Activated gamma-delta T cell treated with anti-CD3 and anti-CD28 coated beads, Interleukin-2, amount 50 U/mL, for 16 hours (primary cell): ENCODE measurements at regions not wholly inside any gene's neighbourhood (a gene's known extent, or its start where the extent isn't known, plus 50 kb on each side); places are given as distances from the start of the nearest gene placed in this dataset.
"Not testable (repeated sequence)": the region's sequence is repeated elsewhere in the genome, so short reads cannot be mapped to it uniquely, and the experiment has no call there.

Experiments used
- DNase-seq: peaks from one replicate; pipeline ENCODE4 v3.0.0-alpha.2; 2020; ENCODE audit warnings: low read depth

GRCh38 chr6:9192405-9192909 is 757.1 kb upstream of the SLC35B3 start:
- no peak for DNase-seq

- no peak for DNase-seq
Observed at GRCh38 chr6:9186148-9186547, 750.8 kb upstream of the SLC35B3 start.

GRCh38 chr6:9178071-9178470 is 742.7 kb upstream of the SLC35B3 start:
- DNase-seq: no peak

- no peak for DNase-seq
Observed at GRCh38 chr6:9173229-9173628, 737.9 kb upstream of the SLC35B3 start.

- no peak for DNase-seq
Observed at GRCh38 chr6:9172096-9172495, 736.8 kb upstream of the SLC35B3 start.

GRCh38 chr6:9168669-9169068 is 733.3 kb upstream of the SLC35B3 start:
- DNase-seq: no peak

GRCh38 chr6:9161731-9162130 is 726.4 kb upstream of the SLC35B3 start:
- no peak for DNase-seq

GRCh38 chr6:9159051-9159450 is 723.7 kb upstream of the SLC35B3 start:
- DNase-seq: no peak

- no peak for DNase-seq
Observed at GRCh38 chr6:9155836-9156235, 720.5 kb upstream of the SLC35B3 start.

- no peak for DNase-seq
Observed at GRCh38 chr6:9143140-9143539, 707.8 kb upstream of the SLC35B3 start.

- no peak for DNase-seq
Observed at GRCh38 chr6:9140951-9141460, 705.7 kb upstream of the SLC35B3 start.

GRCh38 chr6:9140172-9140571 is 704.8 kb upstream of the SLC35B3 start:
- DNase-seq: no peak

GRCh38 chr6:9139746-9140145 is 704.4 kb upstream of the SLC35B3 start:
- DNase-seq: no peak

GRCh38 chr6:9138936-9139335 is 703.6 kb upstream of the SLC35B3 start:
- no peak for DNase-seq

- no peak for DNase-seq
Observed at GRCh38 chr6:9136141-9136822, 700.9 kb upstream of the SLC35B3 start.

- no peak for DNase-seq
Observed at GRCh38 chr6:9131616-9132015, 696.3 kb upstream of the SLC35B3 start.

GRCh38 chr6:9131201-9131600 is 695.9 kb upstream of the SLC35B3 start:
- DNase-seq: no peak

GRCh38 chr6:9128970-9129369 is 693.6 kb upstream of the SLC35B3 start:
- no peak for DNase-seq

GRCh38 chr6:9126878-9127560 is 691.7 kb upstream of the SLC35B3 start:
- DNase-seq: no peak

GRCh38 chr6:9126034-9126433 is 690.7 kb upstream of the SLC35B3 start:
- not testable (repeated sequence) for DNase-seq

- DNase-seq: no peak
Observed at GRCh38 chr6:9121549-9121948, 686.2 kb upstream of the SLC35B3 start.

GRCh38 chr6:9116026-9116425 is 680.7 kb upstream of the SLC35B3 start:
- DNase-seq: no peak

- DNase-seq: no peak
Observed at GRCh38 chr6:9112544-9112943, 677.2 kb upstream of the SLC35B3 start.
